WTC11 (cell line): ENCODE measurements at regions not wholly inside any gene's neighbourhood (a gene's known extent, or its start where the extent isn't known, plus 50 kb on each side); places are given as distances from the start of the nearest gene placed in this dataset.

Source experiments
- ATAC-seq: fragments of 200-7000 bp; cut with Tn5 transposase; 2 replicates; pipeline ENCODE4 v1.10.0; 2021; ENCODE audit warnings: mild to moderate bottlenecking, moderate library complexity
- CTCF ChIA-PET: fragments of 300-600 bp; sonication (Branson Sonifier 250); formaldehyde crosslinking; loops from one replicate; lab custom pipeline; 2021; ENCODE audit warnings: antibody characterized with exemption; lab: Charles Lee
- POLR2A ChIA-PET: fragments of 350-600 bp; sonication (Branson Sonifier 250); formaldehyde crosslinking; loops from one replicate; lab custom pipeline; 2021; ENCODE audit warnings: antibody characterized with exemption; lab: Charles Lee
- DNase-seq: peaks from one replicate; pipeline ENCODE4 v3.0.0; 2021; ENCODE audit warnings: low spot score
- H3K27ac Mint-ChIP-seq: 2 replicates; pipeline ENCODE4 v1.8.0; 2021; ENCODE audit warnings: mixed read lengths
- H3K27me3 Mint-ChIP-seq: 2 replicates; pipeline ENCODE4 v1.8.0; 2021; ENCODE audit warnings: low read depth, mild to moderate bottlenecking, moderate library complexity, mixed read lengths
- H3K36me3 Mint-ChIP-seq: 2 replicates; pipeline ENCODE4 v1.8.0; 2021; ENCODE audit warnings: mixed read lengths
- H3K4me1 Mint-ChIP-seq: 2 replicates; pipeline ENCODE4 v1.8.0; 2022; ENCODE audit warnings: mixed read lengths
- H3K4me3 Mint-ChIP-seq: 2 replicates; pipeline ENCODE4 v1.8.0; 2021; ENCODE audit warnings: mild to moderate bottlenecking, moderate library complexity, mixed read lengths
- H3K9me3 Mint-ChIP-seq: 2 replicates; pipeline ENCODE4 v1.8.0; 2021; ENCODE audit warnings: mixed read lengths
- ATF1 ChIP-seq: sonication (generic); formaldehyde crosslinking; IDR thresholded peaks from 2 replicates; pipeline ENCODE4 v1.8.1; 2023; ENCODE audit warnings: mild to moderate bottlenecking, moderate library complexity, missing genetic modification reagents
- CDX4 ChIP-seq: fragments of 250-450 bp; sonication (Bioruptor Pico); IDR thresholded peaks from 2 replicates; pipeline ENCODE4 v1.9.0; 2021; ENCODE audit warnings: moderate library complexity, mild to moderate bottlenecking, inconsistent platforms, borderline replicate concordance
- ELF4 ChIP-seq: sonication (generic); formaldehyde crosslinking; IDR thresholded peaks from 2 replicates; pipeline ENCODE4 v1.8.1; 2022; ENCODE audit warnings: low read depth, mild to moderate bottlenecking, moderate library complexity, missing genetic modification reagents
- GABPB1 ChIP-seq: sonication (generic); formaldehyde crosslinking; IDR thresholded peaks from 2 replicates; pipeline ENCODE4 v1.8.1; 2023; ENCODE audit warnings: mild to moderate bottlenecking, missing genetic modification reagents
- JAZF1 ChIP-seq: fragments of 250-450 bp; sonication (Bioruptor Pico); IDR thresholded peaks from 2 replicates; pipeline ENCODE4 v1.9.0; 2021; ENCODE audit warnings: moderate library complexity, mild to moderate bottlenecking, inconsistent platforms
- JUN ChIP-seq: sonication (generic); formaldehyde crosslinking; IDR thresholded peaks from 2 replicates; pipeline ENCODE4 v1.8.0; 2023; ENCODE audit warnings: mild to moderate bottlenecking, missing genetic modification reagents
- NR1H2 ChIP-seq: sonication (generic); formaldehyde crosslinking; IDR thresholded peaks from 2 replicates; pipeline ENCODE4 v1.9.0; 2021; ENCODE audit warnings: mild to moderate bottlenecking, moderate library complexity, missing genetic modification reagents
- PRRX2 ChIP-seq: fragments of 250-450 bp; sonication (Bioruptor Pico); IDR thresholded peaks from 2 replicates; pipeline ENCODE4 v1.8.0; 2021; ENCODE audit warnings: mild to moderate bottlenecking
- TP53 ChIP-seq: sonication (generic); formaldehyde crosslinking; IDR thresholded peaks from 2 replicates; pipeline ENCODE4 v1.8.1; 2023; ENCODE audit warnings: mild to moderate bottlenecking, missing genetic modification reagents
- ZNF121 ChIP-seq: sonication (generic); formaldehyde crosslinking; IDR thresholded peaks from 2 replicates; pipeline ENCODE4 v1.8.0; 2023; ENCODE audit warnings: missing genetic modification reagents
- ZNF416 ChIP-seq: fragments of 250-450 bp; sonication (Bioruptor Pico); IDR thresholded peaks from 2 replicates; pipeline ENCODE4 v1.9.0; 2021; ENCODE audit warnings: mild to moderate bottlenecking, inconsistent platforms
- ZNF423 ChIP-seq: fragments of 250-450 bp; sonication (Bioruptor Pico); IDR thresholded peaks from 2 replicates; pipeline ENCODE4 v2.1.2; 2022; ENCODE audit warnings: mild to moderate bottlenecking, moderate library complexity
- ZNF532 ChIP-seq: fragments of 250-450 bp; sonication (Bioruptor Pico); IDR thresholded peaks from 2 replicates; pipeline ENCODE4 v1.9.0; 2021; ENCODE audit warnings: mild to moderate bottlenecking, borderline replicate concordance
- ZNF671 ChIP-seq: fragments of 250-450 bp; sonication (Bioruptor Pico); IDR thresholded peaks from 2 replicates; pipeline ENCODE4 v1.8.0; 2021; ENCODE audit warnings: mild to moderate bottlenecking
- TF ChIP-seq, protein P1 (sequence below): sonication (generic); formaldehyde crosslinking; IDR thresholded peaks from 2 replicates; pipeline ENCODE4 v1.8.1; 2022; ENCODE audit warnings: low read depth, missing genetic modification reagents, borderline replicate concordance
- TF ChIP-seq, protein P2 (sequence below): fragments of 250-450 bp; sonication (Bioruptor Pico); IDR thresholded peaks from 2 replicates; pipeline ENCODE4 v1.9.0; 2021; ENCODE audit warnings: mild to moderate bottlenecking
- TF ChIP-seq, protein P3 (sequence below): sonication (generic); formaldehyde crosslinking; IDR thresholded peaks from 2 replicates; pipeline ENCODE4 v1.8.0; 2022; ENCODE audit warnings: mild to moderate bottlenecking, missing genetic modification reagents
- TF ChIP-seq, protein P4 (sequence below): sonication (generic); formaldehyde crosslinking; IDR thresholded peaks from 2 replicates; pipeline ENCODE4 v1.8.0; 2022; ENCODE audit warnings: missing genetic modification reagents

DNA sequence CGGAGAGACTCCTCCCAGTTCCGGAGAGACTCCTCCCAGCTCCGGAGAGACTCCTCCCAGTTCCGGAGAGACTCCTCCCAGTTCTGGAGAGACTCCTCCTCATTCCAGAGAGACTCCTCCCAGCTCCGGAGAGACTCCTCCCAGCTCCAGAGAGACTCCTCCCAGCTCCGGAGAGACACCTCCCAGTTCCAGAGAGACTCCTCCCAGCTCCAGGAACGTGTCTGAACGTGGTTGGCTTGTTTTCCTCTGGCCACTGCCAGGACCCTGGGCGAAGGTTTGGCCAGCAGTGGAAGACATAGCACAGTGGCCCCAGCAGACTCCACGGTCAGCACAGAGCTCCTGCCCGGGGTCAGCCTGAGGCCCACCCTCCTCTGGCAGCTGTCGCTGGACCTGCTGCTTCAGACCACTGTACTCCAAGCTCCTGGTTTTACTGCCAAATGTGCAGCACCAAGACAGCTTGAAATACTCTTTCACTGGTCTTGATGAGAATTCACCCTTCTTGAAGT lies 122.3 kb upstream of the AFDN start:
- no peaks in the 10 kb centered on the region for H3K36me3 Mint-ChIP-seq
- CTCF ChIA-PET = interaction anchor here (1.3 kb wide), 1 partner anchor 264 kb away, joined by 4 read pairs; no protein-coding TSS in a partner anchor
- no peak for ATAC-seq
- no peak overlapping the region for H3K27ac Mint-ChIP-seq
- H3K27me3 Mint-ChIP-seq = no peaks in the 10 kb centered on the region
- DNase-seq = no peak
- TF ChIP-seq ZNF416 (CRISPR knock-in tag) (no peak), PRRX2 (CRISPR knock-in tag) (no peak), NR1H2 (CRISPR knock-in tag) (no peak), JUN (CRISPR knock-in tag) (no peak), CDX4 (no peak), TP53 (CRISPR knock-in tag) (no peak)
- TF ChIP-seq, protein P1, sequence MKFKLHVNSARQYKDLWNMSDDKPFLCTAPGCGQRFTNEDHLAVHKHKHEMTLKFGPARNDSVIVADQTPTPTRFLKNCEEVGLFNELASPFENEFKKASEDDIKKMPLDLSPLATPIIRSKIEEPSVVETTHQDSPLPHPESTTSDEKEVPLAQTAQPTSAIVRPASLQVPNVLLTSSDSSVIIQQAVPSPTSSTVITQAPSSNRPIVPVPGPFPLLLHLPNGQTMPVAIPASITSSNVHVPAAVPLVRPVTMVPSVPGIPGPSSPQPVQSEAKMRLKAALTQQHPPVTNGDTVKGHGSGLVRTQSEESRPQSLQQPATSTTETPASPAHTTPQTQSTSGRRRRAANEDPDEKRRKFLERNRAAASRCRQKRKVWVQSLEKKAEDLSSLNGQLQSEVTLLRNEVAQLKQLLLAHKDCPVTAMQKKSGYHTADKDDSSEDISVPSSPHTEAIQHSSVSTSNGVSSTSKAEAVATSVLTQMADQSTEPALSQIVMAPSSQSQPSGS (CRISPR knock-in tag) = no peak
- H3K9me3 Mint-ChIP-seq = no peaks in the 10 kb centered on the region
- POLR2A ChIA-PET = no interaction called here
- no peak overlapping the region for H3K4me3 Mint-ChIP-seq
- H3K4me1 Mint-ChIP-seq = peaks cover 10% of the 10 kb centered on the region

DNA sequence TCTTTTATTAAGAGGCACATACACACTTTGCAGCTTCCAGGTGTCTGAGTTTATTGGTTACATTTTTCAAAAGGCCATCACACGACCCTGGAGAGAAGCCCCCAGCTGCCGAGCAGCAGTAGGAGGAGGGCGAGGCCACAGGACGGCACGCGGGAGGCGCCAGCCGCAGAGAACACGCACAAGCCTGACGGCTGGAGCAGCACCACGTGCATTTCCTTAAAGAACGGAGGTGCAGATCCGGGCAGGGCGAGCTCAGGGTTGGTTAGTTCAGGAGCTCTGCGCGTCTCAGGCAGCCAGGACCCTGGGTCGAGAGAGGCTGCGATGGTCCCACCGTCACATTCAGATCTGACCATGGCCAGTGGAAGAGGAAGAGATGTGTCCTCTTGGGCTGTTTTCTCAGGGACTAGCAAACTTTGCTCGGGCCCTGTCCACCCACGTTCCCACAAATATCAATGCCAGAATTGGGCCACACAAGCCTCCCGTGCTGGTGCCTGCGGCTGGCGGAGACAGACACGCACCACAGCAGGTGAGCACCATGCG lies 121.4 kb upstream of the AFDN start:
- Mint-ChIP-seq H3K4me1 (peaks cover 3% of the 10 kb centered on the region), H3K36me3 (no peaks in the 10 kb centered on the region), H3K27ac (no peak overlapping the region)
- TF ChIP-seq ZNF121 (CRISPR knock-in tag) (no peak), ATF1 (CRISPR knock-in tag) (no peak), JAZF1 (no peak), ZNF423 (CRISPR knock-in tag) (no peak), ZNF532 (CRISPR knock-in tag) (no peak), ELF4 (CRISPR knock-in tag) (no peak), ZNF671 (CRISPR knock-in tag) (no peak), PRRX2 (CRISPR knock-in tag) (no peak), GABPB1 (CRISPR knock-in tag) (no peak)
- TF ChIP-seq, protein P2, sequence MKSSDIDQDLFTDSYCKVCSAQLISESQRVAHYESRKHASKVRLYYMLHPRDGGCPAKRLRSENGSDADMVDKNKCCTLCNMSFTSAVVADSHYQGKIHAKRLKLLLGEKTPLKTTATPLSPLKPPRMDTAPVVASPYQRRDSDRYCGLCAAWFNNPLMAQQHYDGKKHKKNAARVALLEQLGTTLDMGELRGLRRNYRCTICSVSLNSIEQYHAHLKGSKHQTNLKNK (CRISPR knock-in tag) = no peak
- TF ChIP-seq, protein P3, sequence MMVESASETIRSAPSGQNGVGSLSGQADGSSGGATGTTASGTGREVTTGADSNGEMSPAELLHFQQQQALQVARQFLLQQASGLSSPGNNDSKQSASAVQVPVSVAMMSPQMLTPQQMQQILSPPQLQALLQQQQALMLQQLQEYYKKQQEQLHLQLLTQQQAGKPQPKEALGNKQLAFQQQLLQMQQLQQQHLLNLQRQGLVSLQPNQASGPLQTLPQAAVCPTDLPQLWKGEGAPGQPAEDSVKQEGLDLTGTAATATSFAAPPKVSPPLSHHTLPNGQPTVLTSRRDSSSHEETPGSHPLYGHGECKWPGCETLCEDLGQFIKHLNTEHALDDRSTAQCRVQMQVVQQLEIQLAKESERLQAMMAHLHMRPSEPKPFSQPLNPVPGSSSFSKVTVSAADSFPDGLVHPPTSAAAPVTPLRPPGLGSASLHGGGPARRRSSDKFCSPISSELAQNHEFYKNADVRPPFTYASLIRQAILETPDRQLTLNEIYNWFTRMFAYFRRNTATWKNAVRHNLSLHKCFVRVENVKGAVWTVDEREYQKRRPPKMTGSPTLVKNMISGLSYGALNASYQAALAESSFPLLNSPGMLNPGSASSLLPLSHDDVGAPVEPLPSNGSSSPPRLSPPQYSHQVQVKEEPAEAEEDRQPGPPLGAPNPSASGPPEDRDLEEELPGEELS = no peak
- TF ChIP-seq, protein P4, sequence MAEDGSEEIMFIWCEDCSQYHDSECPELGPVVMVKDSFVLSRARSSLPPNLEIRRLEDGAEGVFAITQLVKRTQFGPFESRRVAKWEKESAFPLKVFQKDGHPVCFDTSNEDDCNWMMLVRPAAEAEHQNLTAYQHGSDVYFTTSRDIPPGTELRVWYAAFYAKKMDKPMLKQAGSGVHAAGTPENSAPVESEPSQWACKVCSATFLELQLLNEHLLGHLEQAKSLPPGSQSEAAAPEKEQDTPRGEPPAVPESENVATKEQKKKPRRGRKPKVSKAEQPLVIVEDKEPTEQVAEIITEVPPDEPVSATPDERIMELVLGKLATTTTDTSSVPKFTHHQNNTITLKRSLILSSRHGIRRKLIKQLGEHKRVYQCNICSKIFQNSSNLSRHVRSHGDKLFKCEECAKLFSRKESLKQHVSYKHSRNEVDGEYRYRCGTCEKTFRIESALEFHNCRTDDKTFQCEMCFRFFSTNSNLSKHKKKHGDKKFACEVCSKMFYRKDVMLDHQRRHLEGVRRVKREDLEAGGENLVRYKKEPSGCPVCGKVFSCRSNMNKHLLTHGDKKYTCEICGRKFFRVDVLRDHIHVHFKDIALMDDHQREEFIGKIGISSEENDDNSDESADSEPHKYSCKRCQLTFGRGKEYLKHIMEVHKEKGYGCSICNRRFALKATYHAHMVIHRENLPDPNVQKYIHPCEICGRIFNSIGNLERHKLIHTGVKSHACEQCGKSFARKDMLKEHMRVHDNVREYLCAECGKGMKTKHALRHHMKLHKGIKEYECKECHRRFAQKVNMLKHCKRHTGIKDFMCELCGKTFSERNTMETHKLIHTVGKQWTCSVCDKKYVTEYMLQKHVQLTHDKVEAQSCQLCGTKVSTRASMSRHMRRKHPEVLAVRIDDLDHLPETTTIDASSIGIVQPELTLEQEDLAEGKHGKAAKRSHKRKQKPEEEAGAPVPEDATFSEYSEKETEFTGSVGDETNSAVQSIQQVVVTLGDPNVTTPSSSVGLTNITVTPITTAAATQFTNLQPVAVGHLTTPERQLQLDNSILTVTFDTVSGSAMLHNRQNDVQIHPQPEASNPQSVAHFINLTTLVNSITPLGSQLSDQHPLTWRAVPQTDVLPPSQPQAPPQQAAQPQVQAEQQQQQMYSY (CRISPR knock-in tag) = no peak
- TF ChIP-seq, all 79 proteins: peak for 0
- DNase-seq (no peak), ATAC-seq (no peak)
- no peaks in the 10 kb centered on the region for H3K27me3 Mint-ChIP-seq
- H3K4me3 Mint-ChIP-seq = no peak overlapping the region
- no peaks in the 10 kb centered on the region for H3K9me3 Mint-ChIP-seq
- ChIA-PET CTCF (no interaction called here), POLR2A (no interaction called here)
